GF-D8 (cell line): ENCODE measurements at regions not wholly inside any gene's neighbourhood (a gene's known extent, or its start where the extent isn't known, plus 50 kb on each side); places are given as distances from the start of the nearest gene placed in this dataset.

ENCODE experiments used
- DNase-seq: peaks from one replicate; lab custom pipeline; 2025; lab: John Stamatoyannopoulos, UW

DNA sequence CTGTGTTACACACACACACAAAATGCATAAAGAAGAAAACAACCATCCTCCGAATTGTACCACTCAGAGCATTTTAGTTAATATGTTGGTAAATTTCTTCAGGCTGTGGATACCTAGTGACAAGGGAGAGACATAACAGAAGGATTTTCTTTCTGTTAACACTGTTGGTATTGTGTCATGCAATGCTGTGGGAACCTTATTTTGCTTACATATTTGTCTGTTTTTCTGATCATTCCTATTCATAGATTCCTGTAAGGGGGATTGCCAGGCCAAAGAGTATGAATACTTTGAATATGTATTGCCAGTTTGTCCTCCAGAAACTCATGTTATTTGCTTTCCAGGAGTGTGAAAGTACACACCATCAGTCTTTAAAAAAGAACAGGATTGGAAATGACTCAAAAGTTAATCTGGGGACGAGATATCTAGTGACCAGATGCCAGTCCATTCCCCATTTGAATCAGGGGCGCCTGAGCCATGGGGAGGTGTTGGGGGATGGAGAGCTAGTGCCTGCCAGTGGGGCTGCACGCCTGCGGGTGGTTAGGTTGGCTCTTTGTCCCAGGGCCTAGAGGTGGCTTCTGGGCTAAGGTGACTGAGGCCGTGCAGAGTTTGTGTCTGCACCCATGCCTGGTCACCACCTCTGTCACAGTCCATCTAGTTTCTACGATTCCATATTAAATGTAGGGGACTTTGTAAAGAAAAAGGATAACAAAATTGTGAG, 142.0 kb downstream of the PTPN20 start:
- DNase-seq = no peak

DNA sequence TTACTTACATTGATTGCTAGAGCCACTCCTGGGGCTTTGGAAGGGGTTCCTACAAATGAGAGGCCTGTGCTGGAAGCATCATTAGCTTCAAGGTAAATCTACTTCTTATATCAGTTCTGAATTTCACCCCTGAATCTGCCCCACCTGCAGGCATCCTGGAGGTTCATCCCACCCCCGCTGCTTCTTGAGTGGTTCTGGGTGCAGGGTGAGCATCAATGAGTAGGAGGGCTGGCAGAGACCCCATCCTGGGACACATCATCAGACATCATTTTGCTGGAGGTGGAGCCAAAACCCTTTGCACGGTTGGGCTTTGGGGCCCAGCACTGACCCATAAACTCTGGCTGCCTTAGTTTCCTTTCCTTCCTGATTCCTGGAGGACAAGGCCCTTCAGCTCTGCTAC, 143.7 kb downstream of the PTPN20 start:
- DNase-seq = no peak

GRCh38 chr10:47055386-47056246, 144.4 kb downstream of the PTPN20 start:
- no peak for DNase-seq

DNA sequence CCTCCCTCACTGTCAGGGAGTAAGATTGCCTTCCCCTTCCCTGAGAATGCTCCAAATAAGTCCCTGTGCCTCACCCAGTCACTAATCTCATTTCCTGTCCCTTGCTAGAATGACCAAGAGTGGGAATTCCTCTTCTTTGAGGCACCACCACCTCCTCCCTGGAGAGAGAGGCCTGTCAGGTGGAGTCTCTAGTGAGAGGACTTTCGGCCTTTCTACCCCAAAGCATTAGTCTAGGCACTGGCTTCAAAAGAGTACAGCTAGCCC, 145.0 kb downstream of the PTPN20 start:
- no peak for DNase-seq

DNA sequence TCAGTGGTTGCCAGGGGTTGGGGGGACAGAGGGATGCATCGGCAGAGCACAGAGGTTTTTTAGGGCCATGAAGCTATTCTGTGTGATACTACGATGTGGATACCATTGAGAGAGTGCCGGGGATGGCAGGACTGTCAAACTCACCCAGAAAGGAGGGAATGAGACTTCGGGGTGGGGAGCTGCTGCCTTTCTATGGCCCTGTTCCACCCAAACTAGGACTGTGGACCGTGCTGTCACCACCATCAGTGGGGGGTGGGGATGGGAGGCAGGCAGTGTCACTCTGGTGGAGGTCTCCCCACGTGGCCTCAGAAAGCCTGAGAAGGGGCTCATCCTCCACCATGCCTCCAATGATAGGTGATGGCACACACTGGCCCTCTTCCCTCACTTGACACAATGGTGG, 146.2 kb downstream of the PTPN20 start:
- no peak for DNase-seq

- DNase-seq = no peak
Measured at GRCh38 chr10:47058032-47058702, 146.9 kb downstream of the PTPN20 start.

DNA sequence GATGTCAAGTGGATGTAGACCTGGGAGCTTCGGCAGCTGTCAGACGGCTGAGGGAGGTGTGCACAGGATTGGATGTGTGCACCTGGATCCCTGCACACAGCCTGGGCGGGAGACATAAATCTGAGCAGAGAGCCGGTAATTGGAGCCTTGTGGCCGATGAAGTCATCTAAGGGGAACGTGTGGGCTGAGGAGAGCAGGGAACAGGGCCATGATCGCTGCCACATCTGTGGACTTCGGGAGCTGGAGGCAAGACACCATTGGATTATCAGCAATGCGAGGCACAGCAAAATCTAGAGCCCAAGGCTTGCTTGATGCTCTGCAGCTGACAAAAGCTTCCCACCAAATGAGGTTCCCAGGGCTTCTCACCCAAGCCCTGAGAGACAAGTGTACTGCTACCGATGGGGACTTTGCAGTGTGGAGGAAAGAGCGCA, 147.7 kb downstream of the PTPN20 start:
- no peak for DNase-seq

- no peak for DNase-seq
Measured at GRCh38 chr10:47059606-47060311, 148.5 kb downstream of the PTPN20 start.

GRCh38 chr10:47060356-47060755, 149.1 kb downstream of the PTPN20 start:
- no peak for DNase-seq

DNA sequence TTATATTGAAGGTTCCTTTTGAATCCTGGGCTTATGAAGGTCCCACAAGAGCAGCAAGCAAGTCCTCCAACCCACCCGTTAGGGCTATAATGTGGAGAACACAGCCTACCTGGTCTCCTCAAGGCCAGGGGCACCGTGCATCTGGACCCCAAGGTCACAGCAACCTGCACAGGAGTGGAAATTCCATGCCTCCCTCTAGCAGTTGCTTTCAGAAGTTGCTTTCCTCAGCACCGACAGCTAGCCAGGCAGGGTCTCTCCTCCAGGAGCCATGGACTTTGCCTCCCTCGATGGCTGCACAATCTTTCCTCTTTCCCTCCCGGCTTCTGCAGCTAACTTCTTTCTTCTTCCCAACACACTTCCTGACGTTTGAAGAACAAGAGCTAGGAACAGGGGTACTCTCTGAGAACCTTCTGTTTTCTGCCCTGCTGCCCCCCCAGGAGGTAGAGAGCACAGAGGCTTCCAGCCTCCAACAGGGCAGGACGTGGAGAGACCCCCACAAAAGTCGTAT, 149.8 kb downstream of the PTPN20 start:
- no peak for DNase-seq

GRCh38 chr10:47061776-47062175, 150.5 kb downstream of the PTPN20 start:
- DNase-seq = no peak

GRCh38 chr10:47062441-47063200, 151.4 kb downstream of the PTPN20 start:
- DNase-seq = no peak

- no peak for DNase-seq
Measured at GRCh38 chr10:47063858-47064257, 152.6 kb downstream of the PTPN20 start.

GRCh38 chr10:47065903-47066302, 154.7 kb downstream of the PTPN20 start:
- DNase-seq = no peak

GRCh38 chr10:47067949-47068940, 157.0 kb downstream of the PTPN20 start:
- no peak for DNase-seq

GRCh38 chr10:47070541-47070940, 159.3 kb downstream of the PTPN20 start:
- DNase-seq = no peak

- no peak for DNase-seq
Measured at GRCh38 chr10:47071891-47072290, 160.7 kb downstream of the PTPN20 start.

DNA sequence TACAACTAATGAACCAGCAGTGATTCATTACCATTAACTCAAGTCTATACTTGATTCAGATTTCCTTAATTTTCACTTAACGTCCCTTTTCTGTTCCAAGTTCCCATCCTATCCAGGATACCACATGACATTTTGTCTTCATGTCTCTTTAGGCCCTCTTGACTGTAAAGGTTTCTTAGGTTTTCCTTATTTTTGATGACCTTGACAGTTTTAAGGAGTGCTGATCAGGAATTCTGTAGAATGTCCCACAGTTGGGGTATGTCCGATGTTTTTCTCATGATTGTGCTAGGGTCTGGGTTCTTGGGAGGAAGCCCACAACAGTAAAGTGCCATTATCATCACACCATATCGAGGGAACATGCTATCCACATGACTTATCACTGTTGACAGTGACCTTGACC, 162.7 kb downstream of the PTPN20 start:
- DNase-seq = no peak

DNA sequence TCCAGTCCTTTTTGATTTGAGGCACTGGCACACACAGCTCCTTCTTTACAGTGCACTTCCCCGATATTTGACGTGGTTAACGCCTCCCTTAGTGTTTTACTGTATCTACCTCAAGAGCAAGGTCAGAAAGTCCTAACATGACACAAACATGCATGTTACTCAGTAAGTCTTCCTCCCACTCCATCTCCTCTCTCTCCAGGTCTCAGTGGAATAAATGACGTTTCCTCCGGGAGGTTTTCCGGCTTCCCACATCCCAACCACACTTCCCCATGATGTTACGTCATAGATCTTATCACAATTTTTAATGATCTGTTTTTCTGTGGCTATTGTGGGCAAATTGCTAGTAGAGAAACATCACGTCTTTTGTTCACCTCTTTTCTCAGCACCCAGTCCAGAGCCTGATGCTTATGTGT, 165.7 kb downstream of the PTPN20 start:
- no peak for DNase-seq

GRCh38 chr10:47077386-47077785, 166.2 kb downstream of the PTPN20 start:
- DNase-seq = no peak
